B cell (primary cell): ENCODE measurements at regions not wholly inside any gene's neighbourhood (a gene's known extent, or its start where the extent isn't known, plus 50 kb on each side); places are given as distances from the start of the nearest gene placed in this dataset.

Source experiments
- ATAC-seq: fragments of 200-7000 bp; cut with Tn5 transposase; one replicate; pipeline ENCODE4 v1.10.0; 2021; ENCODE audit warnings: low read depth, mild to moderate bottlenecking, moderate number of reproducible peaks, moderate library complexity
- CTCF ChIA-PET: fragments of 350-600 bp; sonication (Branson Sonifier 250); formaldehyde crosslinking; loops from one replicate; lab custom pipeline; 2021; ENCODE audit warnings: antibody characterized with exemption, inconsistent platforms; lab: Charles Lee
- POLR2A ChIA-PET: fragments of 350-600 bp; sonication (Branson Sonifier 250); formaldehyde crosslinking; loops from one replicate; lab custom pipeline; 2021; ENCODE audit warnings: antibody characterized with exemption; lab: Charles Lee
- DNase-seq: peaks from one replicate; pipeline ENCODE4 v3.0.0; 2013
- H2AFZ ChIP-seq: 2 replicates; pipeline ENCODE4 v1.6.1; 2012; ENCODE audit warnings: mild to moderate bottlenecking, low read depth, low read length; ENCODE audit not compliant: insufficient read depth, poor library complexity, severe bottlenecking
- H3K27ac ChIP-seq, 2 donors: 1 replicate in 1 of 2; 2 replicates in 1 of 2; pipeline ENCODE4 v1.5.1; 2012 to 2013; ENCODE audit warnings: low read length in 2 of 2, mild to moderate bottlenecking in 2 of 2, moderate library complexity in 1 of 2
- H3K27me3 ChIP-seq, 4 experiments: fragments of 200-600 bp in 1 of 4; sonication (generic) in 1 of 4; replicated peaks in 1 of 4; 1 replicate in 2 of 4; 2 replicates in 2 of 4; pipeline versions ENCODE4 v1.6.1 to v1.7.0; 2013 to 2016; ENCODE audit warnings: low read length in 3 of 4, mild to moderate bottlenecking in 2 of 4, mixed read lengths in 1 of 4, moderate library complexity in 1 of 4; ENCODE audit not compliant: insufficient read depth in 4 of 4, control insufficient read depth in 3 of 4; ENCODE audit errors: control extremely low read depth in 1 of 4
- H3K36me3 ChIP-seq, 2 experiments: replicated peaks in 1 of 2; 1 replicate in 1 of 2; 2 replicates in 1 of 2; pipeline versions ENCODE4 v1.6.1 to v1.7.1; 2013; ENCODE audit warnings: low read length in 1 of 2; ENCODE audit not compliant: insufficient read depth in 2 of 2, control insufficient read depth in 1 of 2; ENCODE audit errors: control extremely low read depth in 1 of 2, extremely low read depth in 1 of 2
- H3K4me1 ChIP-seq, 2 donors: fragments of 200-600 bp in 1 of 2; sonication (generic) in 1 of 2; 1 replicate in 1 of 2; 2 replicates in 1 of 2; pipeline versions ENCODE4 v1.5.1 to v1.6.1; 2013 to 2017; ENCODE audit warnings: low read length in 2 of 2; ENCODE audit not compliant: control insufficient read depth in 2 of 2, insufficient read depth in 2 of 2
- H3K4me2 ChIP-seq: replicated peaks from 2 replicates; pipeline ENCODE3; 2012; ENCODE audit warnings: mild to moderate bottlenecking, low read depth, low read length; ENCODE audit not compliant: poor library complexity, severe bottlenecking
- H3K4me3 ChIP-seq, 5 experiments: fragments of 200-600 bp in 1 of 5; sonication (generic) in 1 of 5; 1 replicate in 3 of 5; 2 replicates in 2 of 5; pipeline versions ENCODE4 v1.5.1 to v1.7.0; 2011 to 2016; ENCODE audit warnings: low read length in 4 of 5, mild to moderate bottlenecking in 4 of 5, low read depth in 2 of 5, control low read depth in 1 of 5, moderate library complexity in 1 of 5; ENCODE audit not compliant: insufficient read depth in 1 of 5; ENCODE audit errors: control extremely low read depth in 1 of 5, extremely low read depth in 1 of 5
- H3K79me2 ChIP-seq: fragments of 200-600 bp; sonication (generic); one replicate; pipeline ENCODE4 v1.6.0; 2016; ENCODE audit warnings: low read length; ENCODE audit not compliant: control insufficient read depth, insufficient read depth
- H3K9ac ChIP-seq: fragments of 200-600 bp; sonication (generic); 2 replicates; pipeline ENCODE4 v1.6.1; 2017; ENCODE audit warnings: mild to moderate bottlenecking, low read length, moderate library complexity
- H3K9me3 ChIP-seq, 3 donors: one replicate each; pipeline versions ENCODE4 v1.6.1 to v1.7.1; 2013; ENCODE audit warnings: low read length in 2 of 3; ENCODE audit not compliant: control insufficient read depth in 2 of 3, insufficient read depth in 1 of 3; ENCODE audit errors: control extremely low read depth in 1 of 3
- H4K20me1 ChIP-seq: 2 replicates; pipeline ENCODE4 v1.6.0; 2012; ENCODE audit warnings: mild to moderate bottlenecking, low read length; ENCODE audit not compliant: insufficient read depth, control insufficient read depth, poor library complexity, severe bottlenecking
- H3K27ac Mint-ChIP-seq: one replicate; pipeline ENCODE4 v1.8.0; 2021; ENCODE audit warnings: mixed read lengths
- H3K27me3 Mint-ChIP-seq: one replicate; pipeline ENCODE4 v1.8.0; 2021; ENCODE audit warnings: mixed read lengths
- H3K4me1 Mint-ChIP-seq: one replicate; pipeline ENCODE4 v1.8.0; 2021; ENCODE audit warnings: mixed read lengths
- H3K4me3 Mint-ChIP-seq: one replicate; pipeline ENCODE4 v1.8.0; 2021; ENCODE audit warnings: mixed read lengths
- H3K9me3 Mint-ChIP-seq: one replicate; pipeline ENCODE4 v1.8.0; 2022; ENCODE audit warnings: mixed read lengths; ENCODE audit not compliant: insufficient read depth
- CTCF ChIP-seq: fragments of 200-600 bp; IDR thresholded peaks from one replicate; pipeline ENCODE4 v1.8.0; 2022; ENCODE audit warnings: antibody characterized with exemption, mild to moderate bottlenecking
- EZH2 ChIP-seq: IDR thresholded peaks from 2 replicates; pipeline ENCODE4 v1.6.1; 2012; ENCODE audit warnings: borderline replicate concordance, low read depth, mild to moderate bottlenecking, moderate library complexity, low read length; ENCODE audit not compliant: insufficient read depth, poor library complexity, severe bottlenecking
- WGBS: methylation state at CpG from one replicate; pipeline ENCODE4 v1.1.5; 2013; ENCODE audit warnings: missing lambda C conversion rate; ENCODE audit not compliant: insufficient coverage; 5-methylcytosine and 5-hydroxymethylcytosine counted together
- intact Hi-C: fragments of 100-400 bp; cut with micrococcal nuclease; formaldehyde crosslinking; loops from one replicate; pipeline ENCODE4 v1.10.0; 2022

DNA sequence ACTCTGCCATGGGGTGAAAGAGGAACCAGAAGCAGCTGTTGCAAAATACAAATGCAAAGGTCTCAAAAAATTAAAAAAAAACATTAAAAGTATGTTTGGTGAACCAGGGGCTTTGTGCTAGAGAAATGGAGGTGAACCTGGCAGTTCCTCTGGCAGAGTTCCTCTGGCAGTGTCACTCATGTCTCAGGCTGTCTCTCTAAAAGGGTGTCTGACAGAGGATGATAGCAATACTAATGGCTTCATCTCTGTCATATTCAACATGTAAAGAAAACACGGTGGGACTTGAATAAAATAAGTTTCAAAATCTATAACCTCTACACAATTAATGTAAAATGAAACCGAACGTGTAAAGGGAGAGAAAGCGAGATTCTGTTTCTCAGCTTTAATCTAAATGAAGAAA lies 375.7 kb upstream of the VWC2 start:
- no peaks in the 10 kb centered on the region for H3K79me2 ChIP-seq
- ATAC-seq (no peak), DNase-seq (no peak)
- Mint-ChIP-seq H3K27me3 (no peaks in the 10 kb centered on the region), H3K9me3 (peaks cover 2% of the 10 kb centered on the region), H3K4me3 (no peak overlapping the region), H3K27ac (no peak overlapping the region), H3K4me1 (no peaks in the 10 kb centered on the region)
- H3K4me3 ChIP-seq, result no peak overlapping the region
- H3K9me3 ChIP-seq, result no peaks in the 10 kb centered on the region
- TF ChIP-seq EZH2, result no peak
- TF ChIP-seq CTCF, result no peak
- no CpG with 5 or more reads among the region's 4 CpGs for WGBS
- H3K36me3 ChIP-seq, result no peaks in the 10 kb centered on the region
- POLR2A ChIA-PET, result no interaction called here
- CTCF ChIA-PET, result no interaction called here
- no peaks in the 10 kb centered on the region for H3K27me3 ChIP-seq
- no peaks in the 10 kb centered on the region for H3K4me1 ChIP-seq
- no peak overlapping the region for H3K4me2 ChIP-seq
- no peak overlapping the region for H2AFZ ChIP-seq
- no peak overlapping the region for H3K27ac ChIP-seq
- H4K20me1 ChIP-seq, result no peaks in the 10 kb centered on the region
- intact Hi-C loops, result no loop called here
- no peak overlapping the region for H3K9ac ChIP-seq

DNA sequence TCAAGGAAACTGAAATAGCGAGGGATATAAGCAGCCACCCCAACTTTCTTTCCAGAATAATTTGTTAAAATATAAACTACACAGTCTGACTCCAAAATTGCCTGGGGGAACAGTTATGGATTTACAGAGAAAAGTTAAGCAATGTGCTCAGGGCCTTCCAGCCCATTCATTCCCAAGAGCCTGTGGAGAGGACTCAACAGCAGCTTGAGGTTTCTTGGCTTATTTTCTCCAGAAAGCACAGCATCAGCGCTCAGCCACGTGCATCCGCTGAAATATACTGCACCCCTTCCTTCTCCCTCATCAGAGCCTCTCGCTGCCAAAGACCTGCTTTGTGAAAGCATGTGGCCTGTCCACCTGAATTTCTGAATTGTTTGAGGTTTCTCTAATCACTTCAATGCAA lies 375.2 kb upstream of the VWC2 start:
- CTCF ChIA-PET, result no interaction called here
- H3K4me2 ChIP-seq, result no peak overlapping the region
- no peaks in the 10 kb centered on the region for H3K27me3 ChIP-seq
- H3K4me3 Mint-ChIP-seq, result no peak overlapping the region
- no peak overlapping the region for H2AFZ ChIP-seq
- H3K9ac ChIP-seq, result no peak overlapping the region
- ATAC-seq (no peak), DNase-seq (no peak)
- H3K4me3 ChIP-seq, result no peak overlapping the region
- POLR2A ChIA-PET, result no interaction called here
- H3K9me3 ChIP-seq, result no peaks in the 10 kb centered on the region
- no peak for TF ChIP-seq CTCF
- no peak for TF ChIP-seq EZH2
- no peak overlapping the region for H3K27ac Mint-ChIP-seq
- H3K36me3 ChIP-seq, result no peaks in the 10 kb centered on the region
- H3K4me1 ChIP-seq, result no peaks in the 10 kb centered on the region
- no peaks in the 10 kb centered on the region for H4K20me1 ChIP-seq
- H3K79me2 ChIP-seq, result no peaks in the 10 kb centered on the region
- H3K4me1 Mint-ChIP-seq, result no peaks in the 10 kb centered on the region
- intact Hi-C loops, result no loop called here
- H3K27ac ChIP-seq, result no peak overlapping the region
- H3K27me3 Mint-ChIP-seq, result no peaks in the 10 kb centered on the region
- no CpG with 5 or more reads among the region's 5 CpGs for WGBS
- peaks cover 2% of the 10 kb centered on the region for H3K9me3 Mint-ChIP-seq
